Esophagus muscularis mucosa (tissue), 4 donors: ENCODE measurements at regions not wholly inside any gene's neighbourhood (a gene's known extent, or its start where the extent isn't known, plus 50 kb on each side); places are given as distances from the start of the nearest gene placed in this dataset.
A peak's percentile ranks its signal among the peaks of the same experiment; 100 is the strongest.

Source experiments
- DNase-seq: peaks from one replicate; pipeline ENCODE4 v3.0.0-alpha.2; 2017; ENCODE audit errors: extremely low spot score
- H3K27ac ChIP-seq, 4 donors: fragments of 200-600 bp; sonication (generic); replicated peaks in 1 of 4; 1 replicate in 3 of 4; 2 replicates in 1 of 4; pipeline ENCODE4 v1.5.1; 2016 to 2019; ENCODE audit warnings: mild to moderate bottlenecking in 1 of 4
- H3K27me3 ChIP-seq, 4 donors: fragments of 200-600 bp; sonication (generic); one replicate each; pipeline versions ENCODE4 v1.5.1 to v1.6.0; 2016 to 2019
- H3K36me3 ChIP-seq, 4 donors: fragments of 200-600 bp; sonication (generic); one replicate each; pipeline ENCODE4 v1.5.1; 2016 to 2019
- H3K4me1 ChIP-seq, 4 donors: fragments of 200-600 bp; sonication (generic); one replicate each; pipeline ENCODE4 v1.5.1; 2016 to 2019
- H3K4me3 ChIP-seq, 4 donors: fragments of 200-600 bp; sonication (generic); 1 replicate in 2 of 4; 2 replicates in 2 of 4; pipeline ENCODE4 v1.5.1; 2016 to 2019; ENCODE audit warnings: mild to moderate bottlenecking in 4 of 4, moderate library complexity in 1 of 4
- H3K9me3 ChIP-seq, 4 donors: fragments of 200-600 bp; sonication (generic); 1 replicate in 3 of 4; 2 replicates in 1 of 4; pipeline ENCODE4 v1.5.1; 2016 to 2019
- EP300 ChIP-seq: sonication (generic); formaldehyde crosslinking; IDR thresholded peaks from one replicate; pipeline ENCODE4 v1.6.1; 2017; ENCODE audit warnings: antibody characterized with exemption
- POLR2A ChIP-seq: fragments of 450-650 bp; IDR thresholded peaks from one replicate; pipeline ENCODE4 v1.6.1; 2017; ENCODE audit warnings: antibody characterized with exemption, moderate library complexity, mild to moderate bottlenecking, low read depth
- POLR2AphosphoS5 ChIP-seq, 2 donors: sonication (generic); formaldehyde crosslinking; IDR thresholded peaks; one replicate each; pipeline ENCODE4 v1.6.1; 2017; ENCODE audit warnings: antibody characterized with exemption in 2 of 2
- WGBS: methylation state at CpG from one replicate; pipeline ENCODE4 v1.1.5; 2018; 5-methylcytosine and 5-hydroxymethylcytosine counted together
- intact Hi-C: fragments of 100-400 bp; cut with DNase I; formaldehyde crosslinking; loops from one replicate; pipeline ENCODE4 v1.15.1; 2023
- TF ChIP-seq, protein P1 (sequence below), 3 experiments: fragments of 200-600 bp in 2 of 3; fragments of 450-650 bp in 1 of 3; sonication (generic) in 2 of 3; IDR thresholded peaks; one replicate each; pipeline ENCODE4 v1.5.1; 2017 to 2019; ENCODE audit warnings: antibody characterized with exemption in 3 of 3, mild to moderate bottlenecking in 2 of 3, moderate library complexity in 1 of 3

GRCh38 chr10:17518338-17518737 is 63.9 kb upstream of the ST8SIA6 start:
- Histone ChIP-seq H3K36me3 (no peaks in the 10 kb centered on the region), H3K4me1 (no peaks in the 10 kb centered on the region), H3K27me3 (no peaks in the 10 kb centered on the region), H3K4me3 (no peak overlapping the region), H3K9me3 (no peaks in the 10 kb centered on the region), H3K27ac (no peak overlapping the region)
- TF ChIP-seq POLR2A (no peak), POLR2AphosphoS5 (IDR thresholded peaks at IDR 0.05) (no peak), EP300 (no peak)
- TF ChIP-seq, protein P1, sequence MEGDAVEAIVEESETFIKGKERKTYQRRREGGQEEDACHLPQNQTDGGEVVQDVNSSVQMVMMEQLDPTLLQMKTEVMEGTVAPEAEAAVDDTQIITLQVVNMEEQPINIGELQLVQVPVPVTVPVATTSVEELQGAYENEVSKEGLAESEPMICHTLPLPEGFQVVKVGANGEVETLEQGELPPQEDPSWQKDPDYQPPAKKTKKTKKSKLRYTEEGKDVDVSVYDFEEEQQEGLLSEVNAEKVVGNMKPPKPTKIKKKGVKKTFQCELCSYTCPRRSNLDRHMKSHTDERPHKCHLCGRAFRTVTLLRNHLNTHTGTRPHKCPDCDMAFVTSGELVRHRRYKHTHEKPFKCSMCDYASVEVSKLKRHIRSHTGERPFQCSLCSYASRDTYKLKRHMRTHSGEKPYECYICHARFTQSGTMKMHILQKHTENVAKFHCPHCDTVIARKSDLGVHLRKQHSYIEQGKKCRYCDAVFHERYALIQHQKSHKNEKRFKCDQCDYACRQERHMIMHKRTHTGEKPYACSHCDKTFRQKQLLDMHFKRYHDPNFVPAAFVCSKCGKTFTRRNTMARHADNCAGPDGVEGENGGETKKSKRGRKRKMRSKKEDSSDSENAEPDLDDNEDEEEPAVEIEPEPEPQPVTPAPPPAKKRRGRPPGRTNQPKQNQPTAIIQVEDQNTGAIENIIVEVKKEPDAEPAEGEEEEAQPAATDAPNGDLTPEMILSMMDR (IDR thresholded peaks at IDR 0.05): no peak
- WGBS: 94% methylated on average over 5 of the region's 7 CpGs
- no peak for DNase-seq
- intact Hi-C loops: no loop called here

DNA sequence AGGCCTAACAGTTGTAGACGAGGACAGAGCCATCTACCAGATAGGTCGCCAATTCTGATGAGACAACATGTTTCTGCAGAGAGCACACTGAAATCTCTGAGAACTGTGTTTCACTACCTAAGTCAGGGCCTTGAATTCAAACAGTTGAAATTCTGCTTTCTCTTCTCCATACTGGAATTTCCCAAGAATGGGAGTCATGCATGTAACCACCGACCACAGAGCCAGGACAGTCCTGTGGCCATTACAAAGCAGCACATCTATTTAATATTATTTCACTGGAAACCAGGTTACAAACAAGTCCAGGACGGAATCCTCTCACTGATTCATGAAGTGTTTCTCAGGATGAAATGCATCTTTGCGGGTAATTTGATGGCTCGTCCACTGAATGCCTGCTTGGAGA is 62.0 kb upstream of the ST8SIA6 start:
- TF ChIP-seq, protein P1 (IDR thresholded peaks at IDR 0.05): no peak
- no peak for TF ChIP-seq POLR2AphosphoS5 (IDR thresholded peaks at IDR 0.05)
- TF ChIP-seq POLR2A: no peak
- TF ChIP-seq EP300: no peak
- no peaks in the 10 kb centered on the region for H3K36me3 ChIP-seq
- 95% methylated on average over 6 of the region's 6 CpGs for WGBS
- no peak overlapping the region for H3K27ac ChIP-seq
- no peak overlapping the region for H3K4me3 ChIP-seq
- no peaks in the 10 kb centered on the region for H3K27me3 ChIP-seq
- DNase-seq: no peak
- intact Hi-C loops: no loop called here
- H3K4me1 ChIP-seq: peaks cover 5 to 12% (median 8%) of the 10 kb centered on the region in 4 donors
- no peaks in the 10 kb centered on the region for H3K9me3 ChIP-seq

- Histone ChIP-seq H3K36me3 (no peaks in the 10 kb centered on the region), H3K4me1 (peaks cover 5 to 12% (median 8%) of the 10 kb centered on the region in 4 donors), H3K4me3 (no peak overlapping the region), H3K27me3 (no peaks in the 10 kb centered on the region), H3K9me3 (no peaks in the 10 kb centered on the region), H3K27ac (peak overlapping the region in 1 of 4 donors; percentile 22)
- 58% methylated on average over 5 of the region's 5 CpGs for WGBS
- DNase-seq: no peak
- no peak for TF ChIP-seq POLR2A
- intact Hi-C loops: no loop called here
Observed at GRCh38 chr10:17512341-17513001, 58.1 kb upstream of the ST8SIA6 start.

- intact Hi-C loops: no loop called here
- WGBS: 89% methylated on average over 5 of the region's 5 CpGs
Observed at GRCh38 chr10:17510242-17510908, 56.0 kb upstream of the ST8SIA6 start.

GRCh38 chr10:17507538-17507937 is 53.1 kb upstream of the ST8SIA6 start:
- no peaks in the 10 kb centered on the region for H3K9me3 ChIP-seq
- no peak overlapping the region for H3K4me3 ChIP-seq
- H3K27ac ChIP-seq: no peak overlapping the region
- no peak for DNase-seq
- 91% methylated on average over 4 of the region's 4 CpGs for WGBS
- no peaks in the 10 kb centered on the region for H3K36me3 ChIP-seq
- intact Hi-C loops: no loop called here
- no peaks in the 10 kb centered on the region for H3K27me3 ChIP-seq
- H3K4me1 ChIP-seq: peaks cover 3 to 8% (median 6%) of the 10 kb centered on the region in 4 donors
- TF ChIP-seq POLR2AphosphoS5 (IDR thresholded peaks at IDR 0.05) (no peak), EP300 (no peak), POLR2A (no peak)
- TF ChIP-seq, protein P1 (IDR thresholded peaks at IDR 0.05): no peak

More at GRCh38 chr10:17510242-17510908, 56.0 kb upstream of the ST8SIA6 start:
- Histone ChIP-seq H3K9me3 (no peaks in the 10 kb centered on the region), H3K36me3 (no peaks in the 10 kb centered on the region), H3K4me3 (no peak overlapping the region), H3K4me1 (peaks cover 5 to 12% (median 8%) of the 10 kb centered on the region in 4 donors), H3K27ac (no peak overlapping the region), H3K27me3 (no peaks in the 10 kb centered on the region)
- no peak for DNase-seq
- no peak for TF ChIP-seq EP300
- TF ChIP-seq POLR2AphosphoS5 (IDR thresholded peaks at IDR 0.05): no peak
